HepG2 (cell line): ENCODE measurements at regions not wholly inside any gene's neighbourhood (a gene's known extent, or its start where the extent isn't known, plus 50 kb on each side); places are given as distances from the start of the nearest gene placed in this dataset.

Experiments
- ARHGAP35 ChIP-seq: sonication (generic); formaldehyde crosslinking; IDR thresholded peaks from 2 replicates; pipeline ENCODE4 v1.9.0; 2022; ENCODE audit warnings: mild to moderate bottlenecking, inconsistent platforms, moderate library complexity, missing genetic modification reagents, borderline replicate concordance
- ATF2 ChIP-seq: sonication (generic); formaldehyde crosslinking; IDR thresholded peaks from 2 replicates; pipeline ENCODE4 v1.4.0; 2020; ENCODE audit warnings: missing genetic modification reagents
- CREB1 ChIP-seq, 2 experiments: fragments of 450-650 bp in 1 of 2; IDR thresholded peaks; 2 replicates each; pipeline ENCODE4 v1.6.1; 2016 to 2017; ENCODE audit warnings: control low read depth in 1 of 2, mild to moderate bottlenecking in 1 of 2, missing compliant biosample characterization in 1 of 2, missing genetic modification characterization in 1 of 2
- CREM ChIP-seq, 2 experiments: sonication (generic) in 1 of 2; formaldehyde crosslinking in 1 of 2; IDR thresholded peaks; 2 replicates each; pipeline versions ENCODE4 v1.4.0 to v1.6.1; 2016 to 2020; ENCODE audit warnings: antibody characterized with exemption in 1 of 2, mild to moderate bottlenecking in 1 of 2, missing genetic modification reagents in 1 of 2
- CTCF ChIP-seq: sonication (generic); formaldehyde crosslinking; IDR thresholded peaks from 2 replicates; pipeline ENCODE4 v1.5.0; 2020; ENCODE audit warnings: mild to moderate bottlenecking, missing genetic modification reagents, moderate library complexity
- ERF ChIP-seq: IDR thresholded peaks from 2 replicates; pipeline ENCODE4 v1.6.1; 2018; ENCODE audit warnings: missing biosample characterization, missing genetic modification reagents
- EZH2 ChIP-seq: conservative IDR thresholded peaks from 2 replicates; pipeline ENCODE4 v1.6.1; 2012; ENCODE audit warnings: mild to moderate bottlenecking, low read depth, low read length, moderate library complexity
- HOMEZ ChIP-seq: IDR thresholded peaks from 2 replicates; pipeline ENCODE4 v1.6.1; 2016; ENCODE audit warnings: low read depth
- REST ChIP-seq, 2 experiments: IDR thresholded peaks; 2 replicates each; pipeline ENCODE4 v1.6.1; 2011 to 2012; ENCODE audit warnings: low read length in 2 of 2, borderline replicate concordance in 1 of 2, low read depth in 1 of 2, mild to moderate bottlenecking in 1 of 2, moderate library complexity in 1 of 2
- THAP11 ChIP-seq: IDR thresholded peaks from 2 replicates; pipeline ENCODE4 v1.6.1; 2016; ENCODE audit warnings: missing biosample characterization, missing genetic modification reagents
- ZBTB3 ChIP-seq: sonication (generic); formaldehyde crosslinking; IDR thresholded peaks from 2 replicates; pipeline ENCODE4 v1.4.0; 2020; ENCODE audit warnings: low read depth, mild to moderate bottlenecking, moderate library complexity, missing genetic modification reagents, borderline replicate concordance
- ZNF253 ChIP-seq: sonication (generic); formaldehyde crosslinking; IDR thresholded peaks from 2 replicates; pipeline ENCODE4 v1.8.0; 2022; ENCODE audit warnings: mild to moderate bottlenecking, missing genetic modification reagents, borderline replicate concordance
- ZNF672 ChIP-seq: sonication (generic); formaldehyde crosslinking; IDR thresholded peaks from 2 replicates; pipeline ENCODE4 v1.8.1; 2022; ENCODE audit warnings: missing genetic modification reagents
- ZNF704 ChIP-seq: sonication (generic); formaldehyde crosslinking; IDR thresholded peaks from 2 replicates; pipeline ENCODE4 v1.8.1; 2023; ENCODE audit warnings: mild to moderate bottlenecking, inconsistent platforms, moderate library complexity, missing genetic modification reagents, borderline replicate concordance

GRCh38 chr6:19013026-19013705 is 626.0 kb downstream of the RNF144B start:
- TF ChIP-seq CTCF (no peak), ZNF672 (CRISPR knock-in tag) (no peak), EZH2 (no peak), THAP11 (CRISPR knock-in tag) (no peak), ZBTB3 (CRISPR knock-in tag) (no peak), ARHGAP35 (CRISPR knock-in tag) (no peak), HOMEZ (no peak), ERF (no peak), CREM (IDR thresholded peaks at IDR 0.05) (no peak), CREM (CRISPR knock-in tag; IDR thresholded peaks at IDR 0.05) (no peak), ATF2 (no peak), CREB1 (IDR thresholded peaks at IDR 0.05) (no peak), CREB1 (CRISPR knock-in tag; IDR thresholded peaks at IDR 0.05) (no peak), REST (IDR thresholded peaks at IDR 0.05; ENCODE audit: borderline replicate concordance in 1 of 2, low read depth in 1 of 2, low read length in 2 of 2) (no peak), ZNF253 (CRISPR knock-in tag) (no peak), ZNF704 (CRISPR knock-in tag) (no peak)
